Esophagus muscularis mucosa (tissue), 4 donors: ENCODE measurements at regions not wholly inside any gene's neighbourhood (a gene's known extent, or its start where the extent isn't known, plus 50 kb on each side); places are given as distances from the start of the nearest gene placed in this dataset.

Experiments used
- DNase-seq: peaks from one replicate; pipeline ENCODE4 v3.0.0-alpha.2; 2017; ENCODE audit errors: extremely low spot score
- H3K27ac ChIP-seq, 4 donors: fragments of 200-600 bp; sonication (generic); replicated peaks in 1 of 4; 1 replicate in 3 of 4; 2 replicates in 1 of 4; pipeline ENCODE4 v1.5.1; 2016 to 2019; ENCODE audit warnings: mild to moderate bottlenecking in 1 of 4
- H3K27me3 ChIP-seq, 4 donors: fragments of 200-600 bp; sonication (generic); one replicate each; pipeline versions ENCODE4 v1.5.1 to v1.6.0; 2016 to 2019
- H3K36me3 ChIP-seq, 4 donors: fragments of 200-600 bp; sonication (generic); one replicate each; pipeline ENCODE4 v1.5.1; 2016 to 2019
- H3K4me1 ChIP-seq, 4 donors: fragments of 200-600 bp; sonication (generic); one replicate each; pipeline ENCODE4 v1.5.1; 2016 to 2019
- H3K4me3 ChIP-seq, 4 donors: fragments of 200-600 bp; sonication (generic); 1 replicate in 2 of 4; 2 replicates in 2 of 4; pipeline ENCODE4 v1.5.1; 2016 to 2019; ENCODE audit warnings: mild to moderate bottlenecking in 4 of 4, moderate library complexity in 1 of 4
- H3K9me3 ChIP-seq, 4 donors: fragments of 200-600 bp; sonication (generic); 1 replicate in 3 of 4; 2 replicates in 1 of 4; pipeline ENCODE4 v1.5.1; 2016 to 2019
- CTCF ChIP-seq, 3 experiments: fragments of 200-600 bp in 2 of 3; fragments of 450-650 bp in 1 of 3; sonication (generic) in 2 of 3; IDR thresholded peaks; one replicate each; pipeline ENCODE4 v1.5.1; 2017 to 2019; ENCODE audit warnings: antibody characterized with exemption in 3 of 3, mild to moderate bottlenecking in 2 of 3, moderate library complexity in 1 of 3
- EP300 ChIP-seq: sonication (generic); formaldehyde crosslinking; IDR thresholded peaks from one replicate; pipeline ENCODE4 v1.6.1; 2017; ENCODE audit warnings: antibody characterized with exemption
- POLR2A ChIP-seq: fragments of 450-650 bp; IDR thresholded peaks from one replicate; pipeline ENCODE4 v1.6.1; 2017; ENCODE audit warnings: antibody characterized with exemption, moderate library complexity, mild to moderate bottlenecking, low read depth
- POLR2AphosphoS5 ChIP-seq, 2 donors: sonication (generic); formaldehyde crosslinking; IDR thresholded peaks; one replicate each; pipeline ENCODE4 v1.6.1; 2017; ENCODE audit warnings: antibody characterized with exemption in 2 of 2
- WGBS: methylation state at CpG from one replicate; pipeline ENCODE4 v1.1.5; 2018; 5-methylcytosine and 5-hydroxymethylcytosine counted together
- intact Hi-C: fragments of 100-400 bp; cut with DNase I; formaldehyde crosslinking; loops from one replicate; pipeline ENCODE4 v1.15.1; 2023

- H3K4me1 ChIP-seq, result no peaks in the 10 kb centered on the region
- no peaks in the 10 kb centered on the region for H3K36me3 ChIP-seq
- TF ChIP-seq EP300 (no peak), CTCF (IDR thresholded peaks at IDR 0.05) (no peak), POLR2A (no peak), POLR2AphosphoS5 (IDR thresholded peaks at IDR 0.05) (no peak)
- no peaks in the 10 kb centered on the region for H3K27me3 ChIP-seq
- intact Hi-C loops, result no loop called here
- DNase-seq, result no peak
- WGBS, result 78% methylated on average over 3 of the region's 3 CpGs
- H3K4me3 ChIP-seq, result no peak overlapping the region
- peaks cover 0 to 17% (median 2%) of the 10 kb centered on the region in 4 donors for H3K9me3 ChIP-seq
- no peak overlapping the region for H3K27ac ChIP-seq
Measured at GRCh38 chr10:52663161-52663560, 109.4 kb downstream of the MBL2 start.

- 81% methylated on average over 3 of the region's 3 CpGs for WGBS
Measured at GRCh38 chr10:52664629-52665028, 108.0 kb downstream of the MBL2 start.

GRCh38 chr10:52665821-52666220, 106.8 kb downstream of the MBL2 start:
- intact Hi-C loops, result no loop called here

More at GRCh38 chr10:52664629-52665028, 108.0 kb downstream of the MBL2 start:
- intact Hi-C loops, result no loop called here
- Histone ChIP-seq H3K27ac (no peak overlapping the region), H3K36me3 (no peaks in the 10 kb centered on the region), H3K27me3 (no peaks in the 10 kb centered on the region), H3K4me3 (no peak overlapping the region), H3K4me1 (no peaks in the 10 kb centered on the region), H3K9me3 (peaks cover 0 to 17% (median 2%) of the 10 kb centered on the region in 4 donors)
- TF ChIP-seq EP300 (no peak), POLR2AphosphoS5 (IDR thresholded peaks at IDR 0.05) (no peak), CTCF (IDR thresholded peaks at IDR 0.05) (no peak), POLR2A (no peak)
- DNase-seq, result no peak

GRCh38 chr10:52666931-52667330, 105.7 kb downstream of the MBL2 start:
- Histone ChIP-seq H3K9me3 (peaks cover 0 to 17% (median 2%) of the 10 kb centered on the region in 4 donors), H3K36me3 (no peaks in the 10 kb centered on the region), H3K4me1 (no peaks in the 10 kb centered on the region), H3K27ac (no peak overlapping the region), H3K4me3 (no peak overlapping the region), H3K27me3 (no peaks in the 10 kb centered on the region)
- WGBS, result 73% methylated on average over 1 of the region's 1 CpG
- DNase-seq, result no peak
- intact Hi-C loops, result no loop called here
- TF ChIP-seq EP300 (no peak), POLR2A (no peak), POLR2AphosphoS5 (IDR thresholded peaks at IDR 0.05) (no peak), CTCF (IDR thresholded peaks at IDR 0.05) (no peak)

More at GRCh38 chr10:52665821-52666220, 106.8 kb downstream of the MBL2 start:
- no peak for DNase-seq
- H3K9me3 ChIP-seq, result peaks cover 0 to 17% (median 2%) of the 10 kb centered on the region in 4 donors
- TF ChIP-seq CTCF (IDR thresholded peaks at IDR 0.05), result no peak
- no peak for TF ChIP-seq POLR2AphosphoS5 (IDR thresholded peaks at IDR 0.05)
- no peak for TF ChIP-seq POLR2A
- TF ChIP-seq EP300, result no peak
- no peak overlapping the region for H3K4me3 ChIP-seq
- no peaks in the 10 kb centered on the region for H3K36me3 ChIP-seq
- H3K27me3 ChIP-seq, result no peaks in the 10 kb centered on the region
- 87% methylated on average over 1 of the region's 1 CpG for WGBS
- H3K4me1 ChIP-seq, result no peaks in the 10 kb centered on the region
- no peak overlapping the region for H3K27ac ChIP-seq

- no peaks in the 10 kb centered on the region for H3K36me3 ChIP-seq
- H3K27ac ChIP-seq, result no peak overlapping the region
- H3K4me1 ChIP-seq, result no peaks in the 10 kb centered on the region
- TF ChIP-seq CTCF (IDR thresholded peaks at IDR 0.05) (no peak), POLR2AphosphoS5 (IDR thresholded peaks at IDR 0.05) (no peak), POLR2A (no peak), EP300 (no peak)
- H3K4me3 ChIP-seq, result no peak overlapping the region
- DNase-seq, result no peak
- no peaks in the 10 kb centered on the region for H3K27me3 ChIP-seq
- intact Hi-C loops, result no loop called here
- H3K9me3 ChIP-seq, result peaks cover 0 to 17% (median 2%) of the 10 kb centered on the region in 4 donors
- 69% methylated on average over 2 of the region's 2 CpGs for WGBS
Measured at GRCh38 chr10:52668024-52668423, 104.6 kb downstream of the MBL2 start.
